Esophagus muscularis mucosa (tissue), 4 donors: ENCODE measurements at regions not wholly inside any gene's neighbourhood (a gene's known extent, or its start where the extent isn't known, plus 50 kb on each side); places are given as distances from the start of the nearest gene placed in this dataset.
"Not testable (repeated sequence)": the region's sequence is repeated elsewhere in the genome, so short reads cannot be mapped to it uniquely, and the experiment has no call there.

Experiments used
- DNase-seq: peaks from one replicate; pipeline ENCODE4 v3.0.0-alpha.2; 2017; ENCODE audit errors: extremely low spot score
- H3K27ac ChIP-seq, 4 donors: fragments of 200-600 bp; sonication (generic); replicated peaks in 1 of 4; 1 replicate in 3 of 4; 2 replicates in 1 of 4; pipeline ENCODE4 v1.5.1; 2016 to 2019; ENCODE audit warnings: mild to moderate bottlenecking in 1 of 4
- H3K27me3 ChIP-seq, 4 donors: fragments of 200-600 bp; sonication (generic); one replicate each; pipeline versions ENCODE4 v1.5.1 to v1.6.0; 2016 to 2019
- H3K36me3 ChIP-seq, 4 donors: fragments of 200-600 bp; sonication (generic); one replicate each; pipeline ENCODE4 v1.5.1; 2016 to 2019
- H3K4me1 ChIP-seq, 4 donors: fragments of 200-600 bp; sonication (generic); one replicate each; pipeline ENCODE4 v1.5.1; 2016 to 2019
- H3K4me3 ChIP-seq, 4 donors: fragments of 200-600 bp; sonication (generic); 1 replicate in 2 of 4; 2 replicates in 2 of 4; pipeline ENCODE4 v1.5.1; 2016 to 2019; ENCODE audit warnings: mild to moderate bottlenecking in 4 of 4, moderate library complexity in 1 of 4
- H3K9me3 ChIP-seq, 4 donors: fragments of 200-600 bp; sonication (generic); 1 replicate in 3 of 4; 2 replicates in 1 of 4; pipeline ENCODE4 v1.5.1; 2016 to 2019
- EP300 ChIP-seq: sonication (generic); formaldehyde crosslinking; IDR thresholded peaks from one replicate; pipeline ENCODE4 v1.6.1; 2017; ENCODE audit warnings: antibody characterized with exemption
- POLR2A ChIP-seq: fragments of 450-650 bp; IDR thresholded peaks from one replicate; pipeline ENCODE4 v1.6.1; 2017; ENCODE audit warnings: antibody characterized with exemption, moderate library complexity, mild to moderate bottlenecking, low read depth
- POLR2AphosphoS5 ChIP-seq, 2 donors: sonication (generic); formaldehyde crosslinking; IDR thresholded peaks; one replicate each; pipeline ENCODE4 v1.6.1; 2017; ENCODE audit warnings: antibody characterized with exemption in 2 of 2
- WGBS: methylation state at CpG from one replicate; pipeline ENCODE4 v1.1.5; 2018; 5-methylcytosine and 5-hydroxymethylcytosine counted together
- intact Hi-C: fragments of 100-400 bp; cut with DNase I; formaldehyde crosslinking; loops from one replicate; pipeline ENCODE4 v1.15.1; 2023
- TF ChIP-seq, protein P1 (sequence below), 3 experiments: fragments of 200-600 bp in 2 of 3; fragments of 450-650 bp in 1 of 3; sonication (generic) in 2 of 3; IDR thresholded peaks; one replicate each; pipeline ENCODE4 v1.5.1; 2017 to 2019; ENCODE audit warnings: antibody characterized with exemption in 3 of 3, mild to moderate bottlenecking in 2 of 3, moderate library complexity in 1 of 3

- TF ChIP-seq POLR2AphosphoS5 (IDR thresholded peaks at IDR 0.05), result no peak
- TF ChIP-seq, protein P1, sequence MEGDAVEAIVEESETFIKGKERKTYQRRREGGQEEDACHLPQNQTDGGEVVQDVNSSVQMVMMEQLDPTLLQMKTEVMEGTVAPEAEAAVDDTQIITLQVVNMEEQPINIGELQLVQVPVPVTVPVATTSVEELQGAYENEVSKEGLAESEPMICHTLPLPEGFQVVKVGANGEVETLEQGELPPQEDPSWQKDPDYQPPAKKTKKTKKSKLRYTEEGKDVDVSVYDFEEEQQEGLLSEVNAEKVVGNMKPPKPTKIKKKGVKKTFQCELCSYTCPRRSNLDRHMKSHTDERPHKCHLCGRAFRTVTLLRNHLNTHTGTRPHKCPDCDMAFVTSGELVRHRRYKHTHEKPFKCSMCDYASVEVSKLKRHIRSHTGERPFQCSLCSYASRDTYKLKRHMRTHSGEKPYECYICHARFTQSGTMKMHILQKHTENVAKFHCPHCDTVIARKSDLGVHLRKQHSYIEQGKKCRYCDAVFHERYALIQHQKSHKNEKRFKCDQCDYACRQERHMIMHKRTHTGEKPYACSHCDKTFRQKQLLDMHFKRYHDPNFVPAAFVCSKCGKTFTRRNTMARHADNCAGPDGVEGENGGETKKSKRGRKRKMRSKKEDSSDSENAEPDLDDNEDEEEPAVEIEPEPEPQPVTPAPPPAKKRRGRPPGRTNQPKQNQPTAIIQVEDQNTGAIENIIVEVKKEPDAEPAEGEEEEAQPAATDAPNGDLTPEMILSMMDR (IDR thresholded peaks at IDR 0.05), result no peak
- TF ChIP-seq EP300, result no peak
- no peak for TF ChIP-seq POLR2A
- 90% methylated on average over 6 of the region's 6 CpGs for WGBS
- H3K36me3 ChIP-seq, result no peaks in the 10 kb centered on the region
- no peaks in the 10 kb centered on the region for H3K9me3 ChIP-seq
- peak; percentile 87 for DNase-seq
- H3K4me1 ChIP-seq, result no peaks in the 10 kb centered on the region
- H3K4me3 ChIP-seq, result no peak overlapping the region
- no peak overlapping the region for H3K27ac ChIP-seq
- intact Hi-C loops, result no loop called here
- H3K27me3 ChIP-seq, result peaks cover 0 to 4% (median 0%) of the 10 kb centered on the region in 4 donors
These were observed 70.7 kb upstream of the ANTXRL start for GRCh38 chr10:46216003-46216634.

DNA sequence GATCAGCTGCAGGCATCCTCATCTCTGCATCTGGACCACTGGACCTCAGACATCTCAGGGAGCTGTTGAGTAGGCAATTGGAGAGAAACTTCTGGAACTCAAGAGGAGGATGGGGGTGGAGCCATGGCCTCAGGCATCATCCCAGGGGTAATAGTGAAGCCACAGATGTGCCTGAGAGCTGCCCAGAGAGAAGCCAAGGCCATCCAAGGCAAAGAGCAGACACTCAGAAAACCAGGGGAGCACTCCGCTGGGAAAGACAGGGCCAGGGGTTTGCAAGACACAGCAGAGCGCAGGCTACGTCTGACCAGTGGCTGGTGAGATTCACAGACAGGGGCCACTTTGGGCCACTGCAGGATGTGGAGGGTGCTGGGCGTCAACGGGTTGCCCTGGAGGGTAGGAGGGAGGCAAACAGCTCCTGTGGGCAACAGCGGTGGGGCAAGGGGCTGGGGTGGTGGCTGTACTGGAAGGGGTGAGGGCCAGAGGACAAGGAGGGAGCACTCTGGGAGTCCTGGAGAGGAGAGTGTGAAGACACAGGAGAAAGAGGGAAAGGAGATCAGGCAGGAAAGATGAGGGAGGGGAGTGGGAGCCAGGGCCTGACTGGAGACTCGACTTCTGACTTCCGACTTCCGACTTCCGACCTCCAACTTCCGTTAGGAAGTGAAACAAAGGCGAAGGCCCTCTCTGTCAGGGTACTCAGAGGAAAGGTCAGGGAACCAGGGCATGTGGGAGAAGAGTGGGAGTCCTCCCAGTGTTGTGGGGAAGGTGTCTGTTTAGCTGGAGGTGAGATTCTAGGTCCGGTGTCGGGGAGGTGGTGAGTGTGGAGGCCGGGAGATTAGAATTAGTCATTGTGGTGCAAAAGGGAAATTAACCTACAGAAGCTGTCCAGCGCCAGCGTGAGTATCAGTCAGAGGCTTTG, 69.7 kb upstream of the ANTXRL start:
- H3K4me3 ChIP-seq, result no peak overlapping the region
- 78% methylated on average over 16 of the region's 17 CpGs for WGBS
- H3K27me3 ChIP-seq, result peaks cover 0 to 4% (median 0%) of the 10 kb centered on the region in 4 donors
- DNase-seq, result peak; percentile 42
- intact Hi-C loops, result no loop called here
- no peaks in the 10 kb centered on the region for H3K4me1 ChIP-seq
- H3K27ac ChIP-seq, result no peak overlapping the region
- TF ChIP-seq EP300 (no peak), POLR2A (no peak), POLR2AphosphoS5 (IDR thresholded peaks at IDR 0.05) (no peak)
- TF ChIP-seq, protein P1 (IDR thresholded peaks at IDR 0.05), result no peak
- H3K36me3 ChIP-seq, result no peaks in the 10 kb centered on the region
- no peaks in the 10 kb centered on the region for H3K9me3 ChIP-seq

- Histone ChIP-seq H3K4me1 (no peaks in the 10 kb centered on the region), H3K27ac (no peak overlapping the region), H3K27me3 (peaks cover 0 to 4% (median 0%) of the 10 kb centered on the region in 4 donors), H3K36me3 (no peaks in the 10 kb centered on the region), H3K4me3 (no peak overlapping the region), H3K9me3 (no peaks in the 10 kb centered on the region)
- 71% methylated on average over 6 of the region's 6 CpGs for WGBS
- peak; percentile 77 for DNase-seq
- TF ChIP-seq, protein P1 (IDR thresholded peaks at IDR 0.05), result no peak
- TF ChIP-seq POLR2A (no peak), EP300 (no peak), POLR2AphosphoS5 (IDR thresholded peaks at IDR 0.05) (no peak)
- intact Hi-C loops, result no loop called here
These were observed 68.9 kb upstream of the ANTXRL start for GRCh38 chr10:46217752-46218453.

- Histone ChIP-seq H3K4me1 (no peaks in the 10 kb centered on the region), H3K27me3 (peaks cover 0 to 4% (median 0%) of the 10 kb centered on the region in 4 donors), H3K4me3 (no peak overlapping the region), H3K27ac (no peak overlapping the region), H3K9me3 (no peaks in the 10 kb centered on the region), H3K36me3 (no peaks in the 10 kb centered on the region)
- TF ChIP-seq, protein P1 (IDR thresholded peaks at IDR 0.05), result no peak
- TF ChIP-seq POLR2A (no peak), EP300 (no peak), POLR2AphosphoS5 (IDR thresholded peaks at IDR 0.05) (no peak)
- DNase-seq, result no peak
- 40% methylated on average over 2 of the region's 2 CpGs for WGBS
- intact Hi-C loops, result no loop called here
These were observed 67.9 kb upstream of the ANTXRL start for GRCh38 chr10:46218921-46219320.

- H3K4me1 ChIP-seq, H3K9me3 ChIP-seq, H3K27ac ChIP-seq, H3K36me3 ChIP-seq, intact Hi-C loops, H3K4me3 ChIP-seq, H3K27me3 ChIP-seq: not testable (repeated sequence)
- DNase-seq, result peak; percentile 64
- 72% methylated on average over 4 of the region's 5 CpGs for WGBS
These were observed 67.3 kb upstream of the ANTXRL start for GRCh38 chr10:46219431-46219990.
